Epithelial cell of proximal tubule (primary cell): ENCODE measurements at regions not wholly inside any gene's neighbourhood (a gene's known extent, or its start where the extent isn't known, plus 50 kb on each side); places are given as distances from the start of the nearest gene placed in this dataset.

Experiments used
- DNase-seq: peaks from one replicate; pipeline ENCODE4 v3.0.0-alpha.2; 2011; ENCODE audit warnings: low read depth
- H3K4me3 ChIP-seq: 2 replicates; pipeline ENCODE4 v1.5.1; 2011; ENCODE audit warnings: low read depth, mild to moderate bottlenecking, low read length
- TF ChIP-seq, protein P1 (sequence below): conservative IDR thresholded peaks from 2 replicates; pipeline ENCODE4 v1.5.1; 2012; ENCODE audit warnings: low read depth, mild to moderate bottlenecking, low read length

DNA sequence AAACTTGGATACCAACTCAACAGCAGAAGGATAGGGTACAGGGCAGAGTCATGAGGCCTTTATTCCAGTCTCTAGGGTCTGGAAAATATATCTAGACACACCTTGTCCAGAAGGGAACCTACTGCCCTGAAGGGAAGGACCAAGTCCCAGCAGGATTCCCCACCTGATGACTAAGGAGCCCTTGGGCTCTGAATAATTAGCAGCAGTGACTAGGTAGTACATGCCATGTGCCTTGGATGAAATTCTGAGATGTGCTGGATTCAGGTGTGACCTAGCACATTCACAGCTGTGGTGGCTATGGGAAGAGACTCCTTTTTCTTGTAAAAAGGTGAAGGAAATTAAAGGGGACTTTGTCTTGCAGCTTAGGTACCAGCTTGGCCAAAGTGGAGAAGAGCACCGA, 364.3 kb upstream of the PTCHD4 start:
- TF ChIP-seq, protein P1, sequence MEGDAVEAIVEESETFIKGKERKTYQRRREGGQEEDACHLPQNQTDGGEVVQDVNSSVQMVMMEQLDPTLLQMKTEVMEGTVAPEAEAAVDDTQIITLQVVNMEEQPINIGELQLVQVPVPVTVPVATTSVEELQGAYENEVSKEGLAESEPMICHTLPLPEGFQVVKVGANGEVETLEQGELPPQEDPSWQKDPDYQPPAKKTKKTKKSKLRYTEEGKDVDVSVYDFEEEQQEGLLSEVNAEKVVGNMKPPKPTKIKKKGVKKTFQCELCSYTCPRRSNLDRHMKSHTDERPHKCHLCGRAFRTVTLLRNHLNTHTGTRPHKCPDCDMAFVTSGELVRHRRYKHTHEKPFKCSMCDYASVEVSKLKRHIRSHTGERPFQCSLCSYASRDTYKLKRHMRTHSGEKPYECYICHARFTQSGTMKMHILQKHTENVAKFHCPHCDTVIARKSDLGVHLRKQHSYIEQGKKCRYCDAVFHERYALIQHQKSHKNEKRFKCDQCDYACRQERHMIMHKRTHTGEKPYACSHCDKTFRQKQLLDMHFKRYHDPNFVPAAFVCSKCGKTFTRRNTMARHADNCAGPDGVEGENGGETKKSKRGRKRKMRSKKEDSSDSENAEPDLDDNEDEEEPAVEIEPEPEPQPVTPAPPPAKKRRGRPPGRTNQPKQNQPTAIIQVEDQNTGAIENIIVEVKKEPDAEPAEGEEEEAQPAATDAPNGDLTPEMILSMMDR = no peak
- no peak for DNase-seq
- H3K4me3 ChIP-seq = no peak overlapping the region

DNA sequence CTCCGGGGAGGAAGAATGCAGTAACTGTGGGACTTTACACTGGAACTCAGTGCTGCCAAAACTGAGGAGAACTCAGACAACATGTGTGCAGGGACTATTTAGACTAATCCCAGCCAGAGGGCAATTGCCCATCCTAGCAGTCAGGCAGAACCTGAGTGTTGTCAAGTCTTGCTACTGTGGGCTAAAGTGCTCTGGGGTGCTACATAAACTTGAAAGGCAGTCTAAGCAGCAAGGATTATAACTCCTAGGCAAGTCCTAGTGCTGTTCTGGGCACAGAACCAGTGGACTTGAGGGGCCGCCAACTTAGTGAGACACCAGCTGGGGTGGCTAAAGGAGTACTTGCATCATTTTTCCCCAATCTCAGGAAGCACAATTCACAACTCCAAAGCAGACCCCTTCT, 363.8 kb upstream of the PTCHD4 start:
- no peak for DNase-seq
- no peak overlapping the region for H3K4me3 ChIP-seq
- TF ChIP-seq, protein P1 = no peak

DNA sequence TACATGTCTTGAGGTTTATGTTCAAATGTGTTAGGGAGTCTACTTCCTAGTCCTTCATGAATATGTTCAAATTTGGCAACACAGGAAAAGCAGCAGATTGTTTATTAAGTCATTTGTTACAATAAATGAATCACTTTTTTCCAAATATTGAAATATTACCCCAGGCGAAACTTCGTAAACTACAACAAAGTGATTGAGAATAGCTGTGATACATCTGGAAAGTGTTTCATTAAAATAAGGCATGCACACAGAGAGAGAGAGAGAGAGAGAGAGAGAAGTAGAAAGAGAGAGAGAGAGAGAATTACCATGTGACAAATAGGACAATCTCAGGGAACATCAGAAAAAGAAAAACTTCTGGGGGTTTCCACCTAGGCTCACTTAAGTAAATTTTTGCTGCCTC, 363.1 kb upstream of the PTCHD4 start:
- no peak overlapping the region for H3K4me3 ChIP-seq
- no peak for DNase-seq
- TF ChIP-seq, protein P1 = no peak

DNA sequence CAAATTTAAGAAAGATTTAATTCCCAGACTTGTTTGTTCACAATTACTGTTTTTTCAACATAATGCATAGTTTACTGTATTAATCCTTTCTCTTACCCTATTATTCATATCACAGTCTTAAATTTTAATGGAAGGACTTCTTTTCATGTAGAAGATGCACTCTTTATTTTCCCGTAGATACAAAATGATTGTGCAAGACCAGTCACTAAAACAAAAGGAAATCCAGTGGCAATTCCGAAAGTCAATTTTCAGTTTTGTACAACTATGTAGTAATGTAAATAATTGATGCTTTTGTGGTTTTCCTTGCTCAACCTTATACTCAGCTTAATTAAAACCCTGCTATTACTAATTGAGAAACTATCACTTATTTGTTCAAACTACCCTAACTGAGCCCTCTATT, 361.5 kb upstream of the PTCHD4 start:
- DNase-seq = no peak

GRCh38 chr6:48472091-48472490, 361.1 kb upstream of the PTCHD4 start:
- H3K4me3 ChIP-seq = no peak overlapping the region
- no peak for DNase-seq
- TF ChIP-seq, protein P1 = no peak

More for the DNA sequence above, 361.5 kb upstream of the PTCHD4 start:
- TF ChIP-seq, protein P1 = no peak
- H3K4me3 ChIP-seq = no peak overlapping the region

GRCh38 chr6:48471326-48471725, 360.3 kb upstream of the PTCHD4 start:
- H3K4me3 ChIP-seq = no peak overlapping the region
- TF ChIP-seq, protein P1 = no peak
- no peak for DNase-seq

GRCh38 chr6:48449002-48449401, 338.0 kb upstream of the PTCHD4 start:
- no peak for DNase-seq
- TF ChIP-seq, protein P1 = peak; percentile 47
- no peak overlapping the region for H3K4me3 ChIP-seq
